SU-DHL-6 (cell line): ENCODE measurements at regions not wholly inside any gene's neighbourhood (a gene's known extent, or its start where the extent isn't known, plus 50 kb on each side); places are given as distances from the start of the nearest gene placed in this dataset.

Experiments used
- EZH2phosphoT487 ChIP-seq: fragments of 200-600 bp; sonication (generic), shearing (Covaris generic); conservative IDR thresholded peaks from 2 replicates; pipeline ENCODE4 v1.6.1; 2018; ENCODE audit warnings: mild to moderate bottlenecking, antibody characterized with exemption, low read length, moderate library complexity, mixed read lengths
- TF ChIP-seq, protein P1 (sequence below): fragments of 200-600 bp; sonication (generic); IDR thresholded peaks from one replicate; pipeline ENCODE4 v1.5.1; 2017; ENCODE audit warnings: antibody characterized with exemption, mild to moderate bottlenecking, low read length, moderate library complexity; ENCODE audit not compliant: insufficient read depth, poor library complexity, severe bottlenecking

DNA sequence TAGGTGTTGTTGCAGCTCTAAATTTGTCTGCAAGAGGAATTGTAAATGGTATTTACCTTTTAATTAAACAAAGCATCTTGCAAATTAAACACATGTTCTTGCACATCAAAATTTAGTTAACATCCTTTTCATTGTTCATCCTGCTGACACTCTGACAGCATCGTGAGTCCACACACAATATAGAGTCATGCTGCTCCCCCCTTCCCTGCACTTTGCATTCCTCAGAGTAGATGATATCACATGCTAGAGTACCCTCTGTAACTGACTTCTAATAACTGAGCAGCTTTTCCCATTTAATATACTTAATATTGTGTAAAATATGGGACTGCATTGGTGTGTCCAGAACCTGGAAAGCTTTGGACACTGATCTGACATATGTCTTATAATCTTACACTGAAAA lies 138.8 kb upstream of the DPYD start:
- TF ChIP-seq, protein P1, sequence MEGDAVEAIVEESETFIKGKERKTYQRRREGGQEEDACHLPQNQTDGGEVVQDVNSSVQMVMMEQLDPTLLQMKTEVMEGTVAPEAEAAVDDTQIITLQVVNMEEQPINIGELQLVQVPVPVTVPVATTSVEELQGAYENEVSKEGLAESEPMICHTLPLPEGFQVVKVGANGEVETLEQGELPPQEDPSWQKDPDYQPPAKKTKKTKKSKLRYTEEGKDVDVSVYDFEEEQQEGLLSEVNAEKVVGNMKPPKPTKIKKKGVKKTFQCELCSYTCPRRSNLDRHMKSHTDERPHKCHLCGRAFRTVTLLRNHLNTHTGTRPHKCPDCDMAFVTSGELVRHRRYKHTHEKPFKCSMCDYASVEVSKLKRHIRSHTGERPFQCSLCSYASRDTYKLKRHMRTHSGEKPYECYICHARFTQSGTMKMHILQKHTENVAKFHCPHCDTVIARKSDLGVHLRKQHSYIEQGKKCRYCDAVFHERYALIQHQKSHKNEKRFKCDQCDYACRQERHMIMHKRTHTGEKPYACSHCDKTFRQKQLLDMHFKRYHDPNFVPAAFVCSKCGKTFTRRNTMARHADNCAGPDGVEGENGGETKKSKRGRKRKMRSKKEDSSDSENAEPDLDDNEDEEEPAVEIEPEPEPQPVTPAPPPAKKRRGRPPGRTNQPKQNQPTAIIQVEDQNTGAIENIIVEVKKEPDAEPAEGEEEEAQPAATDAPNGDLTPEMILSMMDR = no peak
- no peak for TF ChIP-seq EZH2phosphoT487
